Mesenchymal stem cell (in vitro differentiated cells and primary cell): ENCODE measurements at regions not wholly inside any gene's neighbourhood (a gene's known extent, or its start where the extent isn't known, plus 50 kb on each side); places are given as distances from the start of the nearest gene placed in this dataset.
A peak's percentile ranks its signal among the peaks of the same experiment; 100 is the strongest.

Source experiments
- DNase-seq: peaks from one replicate; pipeline ENCODE4 v3.0.0-alpha.2; 2013
- H2AFZ ChIP-seq: one replicate; pipeline ENCODE4 v1.6.1; 2013; ENCODE audit warnings: low read depth, mild to moderate bottlenecking, control low read depth, inconsistent platforms, low read length, moderate library complexity
- H2AK5ac ChIP-seq: 2 replicates; pipeline ENCODE4 v1.6.1; 2013; ENCODE audit warnings: low read length, moderate library complexity, mild to moderate bottlenecking, inconsistent platforms; ENCODE audit not compliant: severe bottlenecking
- H2BK120ac ChIP-seq: one replicate; pipeline ENCODE4 v1.6.1; 2013; ENCODE audit warnings: low read depth, mild to moderate bottlenecking, inconsistent platforms, low read length, moderate library complexity
- H2BK12ac ChIP-seq, 2 experiments: one replicate each; pipeline ENCODE4 v1.6.1; 2013; ENCODE audit warnings: inconsistent platforms in 2 of 2, low read length in 2 of 2, mild to moderate bottlenecking in 2 of 2, moderate library complexity in 2 of 2, control low read depth in 1 of 2
- H2BK15ac ChIP-seq: one replicate; pipeline ENCODE4 v1.6.1; 2013; ENCODE audit warnings: mild to moderate bottlenecking, low read depth, inconsistent platforms; ENCODE audit not compliant: poor library complexity, severe bottlenecking
- H2BK5ac ChIP-seq: 2 replicates; pipeline ENCODE4 v1.6.1; 2013; ENCODE audit warnings: low read depth, mild to moderate bottlenecking, low read length, control low read depth, inconsistent platforms; ENCODE audit not compliant: poor library complexity, severe bottlenecking
- H3K14ac ChIP-seq, 2 experiments: one replicate each; pipeline ENCODE4 v1.6.1; 2013; ENCODE audit warnings: inconsistent platforms in 2 of 2, low read length in 2 of 2, control low read depth in 1 of 2, mild to moderate bottlenecking in 1 of 2, moderate library complexity in 1 of 2
- H3K18ac ChIP-seq, 2 experiments: one replicate each; pipeline ENCODE4 v1.6.1; 2013; ENCODE audit warnings: inconsistent platforms in 2 of 2, low read length in 2 of 2, control low read depth in 1 of 2, low read depth in 1 of 2, mild to moderate bottlenecking in 1 of 2
- H3K23ac ChIP-seq, 2 experiments: one replicate each; pipeline ENCODE4 v1.6.1; 2013; ENCODE audit warnings: inconsistent platforms in 2 of 2, low read length in 2 of 2, mild to moderate bottlenecking in 2 of 2, moderate library complexity in 2 of 2, control low read depth in 1 of 2
- H3K27ac ChIP-seq: 2 replicates; pipeline ENCODE4 v1.5.1; 2013; ENCODE audit warnings: mild to moderate bottlenecking, moderate library complexity, low read length, control low read depth, inconsistent platforms; ENCODE audit not compliant: poor library complexity, severe bottlenecking
- H3K27me3 ChIP-seq, 2 experiments: 2 replicates each; pipeline versions ENCODE4 v1.6.1 to v1.7.0; 2013; ENCODE audit warnings: low read length in 2 of 2, mild to moderate bottlenecking in 2 of 2, moderate library complexity in 2 of 2, control low read depth in 1 of 2, inconsistent platforms in 1 of 2; ENCODE audit not compliant: control insufficient read depth in 1 of 2, insufficient read depth in 1 of 2
- H3K36me3 ChIP-seq, 2 experiments: 2 replicates each; pipeline versions ENCODE4 v1.6.1 to v1.7.0; 2013; ENCODE audit warnings: low read length in 2 of 2, control low read depth in 1 of 2, inconsistent platforms in 1 of 2, low read depth in 1 of 2, mild to moderate bottlenecking in 1 of 2; ENCODE audit not compliant: insufficient read depth in 2 of 2, control insufficient read depth in 1 of 2
- H3K4ac ChIP-seq, 2 experiments: one replicate each; pipeline ENCODE4 v1.6.1; 2013; ENCODE audit warnings: inconsistent platforms in 2 of 2, low read length in 2 of 2, mild to moderate bottlenecking in 2 of 2, moderate library complexity in 2 of 2, control low read depth in 1 of 2, low read depth in 1 of 2
- H3K4me1 ChIP-seq: 2 replicates; pipeline ENCODE4 v1.6.1; 2013; ENCODE audit warnings: low read depth, low read length, control low read depth; ENCODE audit not compliant: control insufficient read depth, insufficient read depth
- H3K4me2 ChIP-seq: 2 replicates; pipeline ENCODE4 v1.6.1; 2013; ENCODE audit warnings: low read length, mild to moderate bottlenecking, inconsistent platforms; ENCODE audit not compliant: poor library complexity, severe bottlenecking
- H3K4me3 ChIP-seq, 2 experiments: 2 replicates each; pipeline versions ENCODE4 v1.5.1 to v1.7.0; 2013; ENCODE audit warnings: low read length in 2 of 2, mild to moderate bottlenecking in 2 of 2, control low read depth in 1 of 2, low read depth in 1 of 2; ENCODE audit not compliant: insufficient read depth in 1 of 2
- H3K79me1 ChIP-seq: replicated peaks from 2 replicates; pipeline ENCODE4 v1.6.1; 2013; ENCODE audit warnings: mild to moderate bottlenecking, control low read depth, low read length, inconsistent platforms; ENCODE audit not compliant: poor library complexity, severe bottlenecking
- H3K9ac ChIP-seq: 2 replicates; pipeline ENCODE4 v1.7.0; 2013; ENCODE audit warnings: mild to moderate bottlenecking, low read length, moderate library complexity
- H3K9me3 ChIP-seq: 2 replicates; pipeline ENCODE4 v1.7.0; 2013; ENCODE audit warnings: mild to moderate bottlenecking, low read length; ENCODE audit not compliant: control insufficient read depth
- H4K8ac ChIP-seq: one replicate; pipeline ENCODE4 v1.6.1; 2013; ENCODE audit warnings: inconsistent platforms, mild to moderate bottlenecking, low read length, moderate library complexity
- H4K91ac ChIP-seq: one replicate; pipeline ENCODE4 v1.6.1; 2013; ENCODE audit warnings: mild to moderate bottlenecking, low read length, inconsistent platforms
- WGBS: methylation state at CpG from one replicate; pipeline ENCODE4 v1.1.7; 2013; ENCODE audit warnings: mixed read lengths; 5-methylcytosine and 5-hydroxymethylcytosine counted together

GRCh38 chr1:184223216-184223615, 163.6 kb upstream of the C1orf21 start:
- DNase-seq, result no peak
- Histone ChIP-seq H3K23ac (no peak overlapping the region), H2BK12ac (peak overlapping the region in 1 of 2 experiments; percentile 65), H3K9me3 (no peaks in the 10 kb centered on the region), H3K4me1 (peaks cover 4% of the 10 kb centered on the region), H2BK5ac (no peak overlapping the region), H3K4me2 (no peak overlapping the region), H4K91ac (peak overlapping the region; percentile 7), H3K79me1 (no peaks in the 10 kb centered on the region), H3K4me3 (peak overlapping the region in 1 of 2 experiments; percentile 81), H3K14ac (no peak overlapping the region), H3K18ac (peak overlapping the region in 1 of 2 experiments; percentile 46), H2AK5ac (no peak overlapping the region), H2AFZ (no peak overlapping the region), H3K9ac (peak overlapping the region; percentile 87), H3K27ac (no peak overlapping the region), H2BK15ac (no peak overlapping the region), H2BK120ac (no peak overlapping the region), H3K27me3 (no peaks in the 10 kb centered on the region), H3K4ac (peak overlapping the region in 1 of 2 experiments; percentile 6), H4K8ac (no peak overlapping the region), H3K36me3 (no peaks in the 10 kb centered on the region)
- WGBS, result 75% methylated on average over 11 of the region's 11 CpGs

GRCh38 chr1:184225283-184226099, 161.3 kb upstream of the C1orf21 start:
- Histone ChIP-seq H2BK15ac (no peak overlapping the region), H2BK12ac (peak overlapping the region in 1 of 2 experiments; percentile 42), H3K23ac (peak overlapping the region in 1 of 2 experiments; percentile 43), H3K18ac (peak overlapping the region in 1 of 2 experiments; percentile 2), H3K9ac (no peak overlapping the region), H3K9me3 (no peaks in the 10 kb centered on the region), H3K36me3 (no peaks in the 10 kb centered on the region), H3K4me3 (no peak overlapping the region), H2BK120ac (no peak overlapping the region), H2AFZ (no peak overlapping the region), H3K27me3 (no peaks in the 10 kb centered on the region), H3K4me1 (peaks cover 2% of the 10 kb centered on the region), H3K4me2 (no peak overlapping the region), H3K27ac (no peak overlapping the region), H2AK5ac (no peak overlapping the region), H2BK5ac (no peak overlapping the region), H3K14ac (peak overlapping the region in 1 of 2 experiments; percentile 66), H3K79me1 (no peaks in the 10 kb centered on the region), H4K91ac (no peak overlapping the region), H3K4ac (peak overlapping the region in 1 of 2 experiments; percentile 44), H4K8ac (peak overlapping the region; percentile 14)
- no peak for DNase-seq
- WGBS, result 95% methylated on average over 23 of the region's 23 CpGs

- WGBS, result 99% methylated on average over 15 of the region's 15 CpGs
- no peak overlapping the region for H2AFZ ChIP-seq
- H3K23ac ChIP-seq, result no peak overlapping the region
These were observed 160.7 kb upstream of the C1orf21 start for GRCh38 chr1:184226100-184226487.

GRCh38 chr1:184228558-184228957, 158.3 kb upstream of the C1orf21 start:
- H2BK12ac ChIP-seq, result no peak overlapping the region
- H3K79me1 ChIP-seq, result no peaks in the 10 kb centered on the region
- H3K9me3 ChIP-seq, result no peaks in the 10 kb centered on the region
- no peaks in the 10 kb centered on the region for H3K27me3 ChIP-seq
- H3K36me3 ChIP-seq, result no peaks in the 10 kb centered on the region
- H3K4me2 ChIP-seq, result no peak overlapping the region
- no peak overlapping the region for H2AFZ ChIP-seq
- H3K9ac ChIP-seq, result no peak overlapping the region
- no peak overlapping the region for H3K23ac ChIP-seq
- H2BK15ac ChIP-seq, result no peak overlapping the region
- H2BK120ac ChIP-seq, result no peak overlapping the region
- H3K27ac ChIP-seq, result no peak overlapping the region
- H3K4me1 ChIP-seq, result no peaks in the 10 kb centered on the region
- no peak overlapping the region for H2AK5ac ChIP-seq
- no peak overlapping the region for H4K8ac ChIP-seq
- DNase-seq, result no peak
- H3K4me3 ChIP-seq, result no peak overlapping the region
- H4K91ac ChIP-seq, result no peak overlapping the region
- no peak overlapping the region for H3K18ac ChIP-seq
- H3K14ac ChIP-seq, result no peak overlapping the region
- no CpG with 5 or more reads among the region's 2 CpGs for WGBS
- H2BK5ac ChIP-seq, result no peak overlapping the region
- H3K4ac ChIP-seq, result no peak overlapping the region

More at GRCh38 chr1:184226100-184226487, 160.7 kb upstream of the C1orf21 start:
- Histone ChIP-seq H2BK12ac (peak overlapping the region in 1 of 2 experiments; percentile 42), H3K27me3 (no peaks in the 10 kb centered on the region), H3K4me2 (no peak overlapping the region), H3K18ac (no peak overlapping the region), H2BK5ac (no peak overlapping the region), H3K4me3 (no peak overlapping the region), H3K36me3 (no peaks in the 10 kb centered on the region), H2AK5ac (no peak overlapping the region), H4K8ac (no peak overlapping the region), H2BK120ac (no peak overlapping the region), H2BK15ac (no peak overlapping the region), H4K91ac (no peak overlapping the region), H3K79me1 (no peaks in the 10 kb centered on the region), H3K4ac (peak overlapping the region in 1 of 2 experiments; percentile 44), H3K14ac (peak overlapping the region in 1 of 2 experiments; percentile 66), H3K4me1 (peaks cover 2% of the 10 kb centered on the region), H3K9me3 (no peaks in the 10 kb centered on the region), H3K9ac (no peak overlapping the region), H3K27ac (no peak overlapping the region)
- no peak for DNase-seq
